ENCODE measurements at regions not wholly inside any gene's neighbourhood (a gene's known extent, or its start where the extent isn't known, plus 50 kb on each side); places are given as distances from the start of the nearest gene placed in this dataset.

- no peak for DNase-seq (ENCODE audit: low read depth)
- Histone ChIP-seq H3K4me3 (ENCODE audit: low read depth, low read length) (no peak overlapping the region), H3K27me3 (ENCODE audit: control insufficient read depth, insufficient read depth, low read length) (no peaks in the 10 kb centered on the region), H3K36me3 (ENCODE audit: control insufficient read depth, insufficient read depth, low read length) (no peaks in the 10 kb centered on the region)
- no peak for TF ChIP-seq CTCF (IDR thresholded peaks at IDR 0.05; ENCODE audit: insufficient read depth, low read length, poor library complexity, severe bottlenecking)
Observed at GRCh38 chr3:70580021-70580420, 267.6 kb upstream of the MDFIC2 start.

GRCh38 chr3:70571696-70572095 lies 259.3 kb upstream of the MDFIC2 start:
- Histone ChIP-seq H3K27me3 (ENCODE audit: control insufficient read depth, insufficient read depth, low read length) (no peaks in the 10 kb centered on the region), H3K36me3 (ENCODE audit: control insufficient read depth, insufficient read depth, low read length) (no peaks in the 10 kb centered on the region), H3K4me3 (ENCODE audit: low read depth, low read length) (no peak overlapping the region)
- TF ChIP-seq CTCF (IDR thresholded peaks at IDR 0.05; ENCODE audit: insufficient read depth, low read length, poor library complexity, severe bottlenecking), result no peak
- no peak for DNase-seq (ENCODE audit: low read depth)

GRCh38 chr3:70570584-70570983 lies 258.1 kb upstream of the MDFIC2 start:
- DNase-seq (ENCODE audit: low read depth), result no peak
- Histone ChIP-seq H3K27me3 (ENCODE audit: control insufficient read depth, insufficient read depth, low read length) (no peaks in the 10 kb centered on the region), H3K4me3 (ENCODE audit: low read depth, low read length) (no peak overlapping the region), H3K36me3 (ENCODE audit: control insufficient read depth, insufficient read depth, low read length) (no peaks in the 10 kb centered on the region)
- no peak for TF ChIP-seq CTCF (IDR thresholded peaks at IDR 0.05; ENCODE audit: insufficient read depth, low read length, poor library complexity, severe bottlenecking)

GRCh38 chr3:70568626-70569025 lies 256.2 kb upstream of the MDFIC2 start:
- no peaks in the 10 kb centered on the region for H3K27me3 ChIP-seq (ENCODE audit: control insufficient read depth, insufficient read depth, low read length)
- H3K4me3 ChIP-seq (ENCODE audit: low read depth, low read length), result no peak overlapping the region
- H3K36me3 ChIP-seq (ENCODE audit: control insufficient read depth, insufficient read depth, low read length), result no peaks in the 10 kb centered on the region
- no peak for TF ChIP-seq CTCF (IDR thresholded peaks at IDR 0.05; ENCODE audit: insufficient read depth, low read length, poor library complexity, severe bottlenecking)
- DNase-seq (ENCODE audit: low read depth), result no peak

GRCh38 chr3:70565861-70566260 lies 253.4 kb upstream of the MDFIC2 start:
- H3K36me3 ChIP-seq (ENCODE audit: control insufficient read depth, insufficient read depth, low read length), result no peaks in the 10 kb centered on the region
- no peak for DNase-seq (ENCODE audit: low read depth)
- H3K27me3 ChIP-seq (ENCODE audit: control insufficient read depth, insufficient read depth, low read length), result no peaks in the 10 kb centered on the region
- H3K4me3 ChIP-seq (ENCODE audit: low read depth, low read length), result no peak overlapping the region
- TF ChIP-seq CTCF (IDR thresholded peaks at IDR 0.05; ENCODE audit: insufficient read depth, low read length, poor library complexity, severe bottlenecking), result no peak

GRCh38 chr3:70564552-70564951 lies 252.1 kb upstream of the MDFIC2 start:
- Histone ChIP-seq H3K36me3 (ENCODE audit: control insufficient read depth, insufficient read depth, low read length) (no peaks in the 10 kb centered on the region), H3K27me3 (ENCODE audit: control insufficient read depth, insufficient read depth, low read length) (no peaks in the 10 kb centered on the region), H3K4me3 (ENCODE audit: low read depth, low read length) (no peak overlapping the region)
- no peak for TF ChIP-seq CTCF (IDR thresholded peaks at IDR 0.05; ENCODE audit: insufficient read depth, low read length, poor library complexity, severe bottlenecking)
- no peak for DNase-seq (ENCODE audit: low read depth)
